ENCODE measurements at regions not wholly inside any gene's neighbourhood (a gene's known extent, or its start where the extent isn't known, plus 50 kb on each side); places are given as distances from the start of the nearest gene placed in this dataset.

DNA sequence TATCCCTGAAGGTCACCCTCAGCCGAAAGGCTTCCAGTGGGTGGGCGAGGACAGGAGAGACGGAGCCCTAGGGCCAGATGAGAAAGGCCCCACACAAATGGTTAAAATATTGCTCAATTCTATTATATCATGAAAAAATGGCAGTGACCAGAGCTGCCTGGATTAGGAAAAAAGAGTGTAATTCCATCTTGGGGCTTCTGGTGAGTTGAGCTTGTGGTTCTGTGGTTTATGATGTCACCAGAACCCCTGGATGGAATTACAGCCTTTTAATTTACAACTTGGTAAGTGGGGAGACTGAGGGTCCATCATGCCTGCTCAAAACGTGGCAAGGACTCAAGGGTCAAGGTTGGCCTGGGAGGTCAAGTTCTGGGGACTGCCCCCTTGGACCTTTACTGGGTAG is 55.5 kb upstream of the STC2 start:
- H3K9me3 Mint-ChIP-seq (ENCODE audit: unreplicated experiment) = no peaks in the 10 kb centered on the region
- TF ChIP-seq CTCF (IDR thresholded peaks at IDR 0.05; ENCODE audit: insufficient read depth in 1 of 2, low read depth in 1 of 2, low read length in 1 of 2, severe bottlenecking in 1 of 2, unreplicated experiment in 1 of 2) = no peak
- DNase-seq = no peak
- H3K27me3 Mint-ChIP-seq (ENCODE audit: insufficient read depth, unreplicated experiment) = peaks cover 18% of the 10 kb centered on the region
- no peaks in the 10 kb centered on the region for H3K36me3 Mint-ChIP-seq (ENCODE audit: insufficient read depth, unreplicated experiment)
- Histone ChIP-seq H3K36me3 (ENCODE audit: control insufficient read depth, insufficient read depth, low read length) (no peaks in the 10 kb centered on the region), H3K4me1 (no peaks in the 10 kb centered on the region), H3K4me3 (ENCODE audit: low read depth, low read length) (no peak overlapping the region), H3K27me3 (replicated peaks; ENCODE audit: control insufficient read depth, insufficient read depth, low read length) (no peaks in the 10 kb centered on the region; the same call in 1 of the 2 replicates), H3K9me3 (no peaks in the 10 kb centered on the region; the same call in 1 of the 2 replicates)
- no TSS peak for BruUV-seq (replicated peaks)
- intact Hi-C loops (cut with micrococcal nuclease; ENCODE audit: unreplicated experiment) = no loop called here
- H3K4me3 Mint-ChIP-seq (ENCODE audit: unreplicated experiment) = no peak overlapping the region
- CTCF ChIA-PET = interaction anchor here (0.6 to 0.7 kb wide), 2 partner anchors 12 to 189 kb away, joined by 3 to 7 read pairs; no protein-coding TSS in a partner anchor
- no peaks in the 10 kb centered on the region for H3K4me1 Mint-ChIP-seq (ENCODE audit: low read depth, unreplicated experiment)
- no peak overlapping the region for H3K27ac Mint-ChIP-seq (ENCODE audit: unreplicated experiment)
- POLR2A ChIA-PET = no interaction called here

GRCh38 chr5:173378727-173379126 is 50.5 kb upstream of the STC2 start:
- H3K4me3 ChIP-seq (ENCODE audit: low read depth, low read length) = no peak overlapping the region
- Mint-ChIP-seq H3K4me3 (ENCODE audit: unreplicated experiment) (no peak overlapping the region), H3K36me3 (ENCODE audit: insufficient read depth, unreplicated experiment) (no peaks in the 10 kb centered on the region), H3K27me3 (ENCODE audit: insufficient read depth, unreplicated experiment) (peaks cover 15% of the 10 kb centered on the region), H3K4me1 (ENCODE audit: low read depth, unreplicated experiment) (no peaks in the 10 kb centered on the region), H3K27ac (ENCODE audit: unreplicated experiment) (no peak overlapping the region), H3K9me3 (ENCODE audit: unreplicated experiment) (no peaks in the 10 kb centered on the region)
- H3K9me3 ChIP-seq = no peaks in the 10 kb centered on the region
- no peaks in the 10 kb centered on the region; the same call in 1 of the 2 replicates for H3K27me3 ChIP-seq (replicated peaks; ENCODE audit: control insufficient read depth, insufficient read depth, low read length)
- H3K4me1 ChIP-seq = no peaks in the 10 kb centered on the region
- no peaks in the 10 kb centered on the region for H3K36me3 ChIP-seq (ENCODE audit: control insufficient read depth, insufficient read depth, low read length)
- TF ChIP-seq CTCF (IDR thresholded peaks at IDR 0.05; ENCODE audit: insufficient read depth in 1 of 2, low read depth in 1 of 2, low read length in 1 of 2, severe bottlenecking in 1 of 2, unreplicated experiment in 1 of 2) = no peak
- ChIA-PET CTCF (no interaction called here), POLR2A (no interaction called here)
- DNase-seq = no peak
- no TSS peak for BruUV-seq (replicated peaks)
- intact Hi-C loops (cut with micrococcal nuclease; ENCODE audit: unreplicated experiment) = no loop called here

Measured in Caco-2 (cell line).